Mammary epithelial cell (primary cell): ENCODE measurements at regions not wholly inside any gene's neighbourhood (a gene's known extent, or its start where the extent isn't known, plus 50 kb on each side); places are given as distances from the start of the nearest gene placed in this dataset.

ENCODE experiments used
- CTCF ChIP-seq, 2 donors: IDR thresholded peaks in 1 of 2; conservative IDR thresholded peaks in 1 of 2; 2 replicates each; pipeline ENCODE4 v1.5.1; 2011 to 2012; ENCODE audit warnings: inconsistent platforms in 2 of 2, low read length in 2 of 2, mild to moderate bottlenecking in 2 of 2, control low read depth in 1 of 2, low read depth in 1 of 2; ENCODE audit not compliant: insufficient read depth in 1 of 2; ENCODE audit errors: extremely low read depth in 1 of 2
- EZH2 ChIP-seq: IDR thresholded peaks from 2 replicates; pipeline ENCODE4 v1.6.1; 2012; ENCODE audit warnings: low read length, inconsistent platforms, borderline replicate concordance

GRCh38 chr6:163752446-163752845 is 337.9 kb downstream of the QKI start:
- TF ChIP-seq CTCF (conservative IDR thresholded peaks at IDR 0.05 in 1 of 2, IDR thresholded peaks at IDR 0.05 in 1 of 2; ENCODE audit: extremely low read depth in 1 of 2, insufficient read depth in 1 of 2, low read depth in 1 of 2, low read length in 2 of 2) (no peak), EZH2 (no peak)
